ENCODE measurements at regions not wholly inside any gene's neighbourhood (a gene's known extent, or its start where the extent isn't known, plus 50 kb on each side); places are given as distances from the start of the nearest gene placed in this dataset.

- ATAC-seq (no peak), DNase-seq (no peak)
- no peak overlapping the region for H3K27ac ChIP-seq (ENCODE audit: low read length)
- no peaks in the 10 kb centered on the region for H4K20me1 ChIP-seq (ENCODE audit: low read length)
- H3K9me3 ChIP-seq (ENCODE audit: low read length): no peaks in the 10 kb centered on the region
- no peak overlapping the region for H2AFZ ChIP-seq (ENCODE audit: low read length)
- no peaks in the 10 kb centered on the region for H3F3A ChIP-seq (ENCODE audit: low read length, unreplicated experiment)
- H3K9me2 ChIP-seq (replicated peaks; ENCODE audit: low read length): no peaks in the 10 kb centered on the region
- H3K4me2 ChIP-seq (ENCODE audit: low read length): no peak overlapping the region
- no peaks in the 10 kb centered on the region for H3K27me3 ChIP-seq (ENCODE audit: low read length)
- H3K4me3 ChIP-seq (ENCODE audit: low read length): no peak overlapping the region
- H3K79me2 ChIP-seq (ENCODE audit: low read length): no peaks in the 10 kb centered on the region
- H3K4me1 ChIP-seq (ENCODE audit: insufficient read depth, low read length): no peaks in the 10 kb centered on the region
- BruUV-seq (replicated peaks): no TSS peak
- intact Hi-C loops (cut with micrococcal nuclease): no loop called here
- H3K9ac ChIP-seq (ENCODE audit: low read length): no peak overlapping the region
- ChIA-PET POLR2A (ENCODE audit: unreplicated experiment) (no interaction called here), CTCF (no interaction called here)
- no peaks in the 10 kb centered on the region for H3K36me3 ChIP-seq (ENCODE audit: low read depth, low read length)
- TF ChIP-seq CTCF (conservative IDR thresholded peaks at IDR 0.05; ENCODE audit: low read depth, low read length) (no peak), EZH2 (IDR thresholded peaks at IDR 0.05; ENCODE audit: low read length, unreplicated experiment) (no peak), EZH2phosphoT487 (IDR thresholded peaks at IDR 0.05; ENCODE audit: borderline replicate concordance, low read length) (no peak)
Measured at GRCh38 chr16:6192532-6192931, 1094.9 kb upstream of the EEF2KMT start.

DNA sequence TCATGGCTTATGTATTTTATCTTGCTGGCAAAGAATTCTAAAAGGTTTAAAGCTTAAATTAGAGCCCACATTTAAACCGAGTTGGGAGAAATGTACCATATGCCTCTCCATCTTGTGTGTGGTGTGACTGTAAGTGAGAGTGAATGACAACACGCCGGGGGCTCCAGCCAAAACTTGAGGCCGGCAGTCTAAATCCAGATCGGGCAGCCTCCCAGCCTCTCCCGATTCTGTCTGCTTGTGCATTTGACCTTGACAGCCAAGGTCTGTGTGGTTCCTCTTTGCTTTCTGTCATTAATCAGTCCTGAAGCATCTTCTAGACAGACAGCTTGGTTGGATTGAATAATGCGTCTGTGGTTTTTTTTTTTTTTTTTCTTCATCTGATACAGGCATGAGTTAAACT is 1093.2 kb upstream of the EEF2KMT start:
- H2AFZ ChIP-seq (ENCODE audit: low read length): no peak overlapping the region
- intact Hi-C loops (cut with micrococcal nuclease): no loop called here
- no peaks in the 10 kb centered on the region for H3K9me3 ChIP-seq (ENCODE audit: low read length)
- ChIA-PET CTCF (no interaction called here), POLR2A (ENCODE audit: unreplicated experiment) (no interaction called here)
- H3K4me1 ChIP-seq (ENCODE audit: insufficient read depth, low read length): no peaks in the 10 kb centered on the region
- H3K9me2 ChIP-seq (replicated peaks; ENCODE audit: low read length): no peaks in the 10 kb centered on the region
- H4K20me1 ChIP-seq (ENCODE audit: low read length): no peaks in the 10 kb centered on the region
- no peak overlapping the region for H3K27ac ChIP-seq (ENCODE audit: low read length)
- no peaks in the 10 kb centered on the region for H3K36me3 ChIP-seq (ENCODE audit: low read depth, low read length)
- no peak overlapping the region for H3K4me2 ChIP-seq (ENCODE audit: low read length)
- DNase-seq (no peak), ATAC-seq (no peak)
- no peak overlapping the region for H3K9ac ChIP-seq (ENCODE audit: low read length)
- TF ChIP-seq EZH2phosphoT487 (IDR thresholded peaks at IDR 0.05; ENCODE audit: borderline replicate concordance, low read length): no peak
- no peak for TF ChIP-seq EZH2 (IDR thresholded peaks at IDR 0.05; ENCODE audit: low read length, unreplicated experiment)
- no peak for TF ChIP-seq CTCF (conservative IDR thresholded peaks at IDR 0.05; ENCODE audit: low read depth, low read length)
- no peaks in the 10 kb centered on the region for H3F3A ChIP-seq (ENCODE audit: low read length, unreplicated experiment)
- H3K4me3 ChIP-seq (ENCODE audit: low read length): no peak overlapping the region
- no peaks in the 10 kb centered on the region for H3K79me2 ChIP-seq (ENCODE audit: low read length)
- no TSS peak for BruUV-seq (replicated peaks)
- no peaks in the 10 kb centered on the region for H3K27me3 ChIP-seq (ENCODE audit: low read length)

DNA sequence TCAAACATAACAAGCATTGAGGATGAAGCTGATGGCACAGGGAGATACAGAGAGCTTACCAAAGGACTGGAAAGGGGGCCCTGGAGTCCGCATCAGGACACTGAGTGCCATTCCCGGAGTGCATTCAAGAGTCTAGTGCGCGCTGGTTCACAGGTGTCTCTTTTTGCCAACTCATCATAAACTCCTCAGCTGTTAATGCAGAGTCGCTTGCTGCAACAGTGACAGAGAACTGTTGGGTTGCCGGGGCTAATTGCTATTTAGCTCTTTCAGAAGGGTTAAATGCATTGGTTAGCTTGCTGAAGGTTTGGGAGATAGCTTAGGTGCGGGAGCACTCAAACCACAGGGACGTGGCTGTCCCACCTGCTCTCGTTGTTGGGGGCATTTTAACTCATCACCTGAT is 1091.6 kb upstream of the EEF2KMT start:
- Histone ChIP-seq H3K4me2 (ENCODE audit: low read length) (no peak overlapping the region), H3K9me3 (ENCODE audit: low read length) (no peaks in the 10 kb centered on the region), H3K4me3 (ENCODE audit: low read length) (no peak overlapping the region), H3K4me1 (ENCODE audit: insufficient read depth, low read length) (no peaks in the 10 kb centered on the region), H4K20me1 (ENCODE audit: low read length) (no peaks in the 10 kb centered on the region), H3K9ac (ENCODE audit: low read length) (no peak overlapping the region), H3K27ac (ENCODE audit: low read length) (no peak overlapping the region), H3K36me3 (ENCODE audit: low read depth, low read length) (no peaks in the 10 kb centered on the region), H3F3A (ENCODE audit: low read length, unreplicated experiment) (no peaks in the 10 kb centered on the region), H3K9me2 (replicated peaks; ENCODE audit: low read length) (no peaks in the 10 kb centered on the region), H3K79me2 (ENCODE audit: low read length) (no peaks in the 10 kb centered on the region), H2AFZ (ENCODE audit: low read length) (no peak overlapping the region), H3K27me3 (ENCODE audit: low read length) (no peaks in the 10 kb centered on the region)
- ATAC-seq: no peak
- ChIA-PET POLR2A (ENCODE audit: unreplicated experiment) (no interaction called here), CTCF (no interaction called here)
- intact Hi-C loops (cut with micrococcal nuclease): no loop called here
- DNase-seq: no peak
- no peak for TF ChIP-seq CTCF (conservative IDR thresholded peaks at IDR 0.05; ENCODE audit: low read depth, low read length)
- no peak for TF ChIP-seq EZH2phosphoT487 (IDR thresholded peaks at IDR 0.05; ENCODE audit: borderline replicate concordance, low read length)
- TF ChIP-seq EZH2 (IDR thresholded peaks at IDR 0.05; ENCODE audit: low read length, unreplicated experiment): no peak
- BruUV-seq (replicated peaks): no TSS peak
